ENCODE measurements at regions not wholly inside any gene's neighbourhood (a gene's known extent, or its start where the extent isn't known, plus 50 kb on each side); places are given as distances from the start of the nearest gene placed in this dataset.

- Histone ChIP-seq H3K4me3 (ENCODE audit: low read length) (no peak overlapping the region), H3K27me3 (ENCODE audit: control insufficient read depth, insufficient read depth, low read length) (no peaks in the 10 kb centered on the region), H3K36me3 (ENCODE audit: control insufficient read depth, insufficient read depth, low read length) (no peaks in the 10 kb centered on the region), H3K4me1 (ENCODE audit: control insufficient read depth, insufficient read depth, low read length) (no peaks in the 10 kb centered on the region), H3K27ac (ENCODE audit: low read length) (no peak overlapping the region), H3K9me3 (ENCODE audit: control insufficient read depth, insufficient read depth, low read length) (no peaks in the 10 kb centered on the region)
- Mint-ChIP-seq H3K4me1 (peaks cover 9 to 12% of the 10 kb centered on the region in 2 donors), H3K27ac (no peak overlapping the region), H3K27me3 (ENCODE audit: low read depth in 2 of 2) (peaks cover 0 to 4% of the 10 kb centered on the region in 2 donors), H3K9me3 (no peaks in the 10 kb centered on the region), H3K36me3 (no peaks in the 10 kb centered on the region), H3K4me3 (no peak overlapping the region)
- ATAC-seq (no peak), DNase-seq (no peak)
- TF ChIP-seq CTCF (IDR thresholded peaks at IDR 0.05): no peak
- intact Hi-C loops (cut with micrococcal nuclease): no loop called here
Measured at GRCh38 chr4:128512767-128513322, 225.2 kb upstream of the PGRMC2 start.

- Mint-ChIP-seq H3K4me3 (no peak overlapping the region), H3K36me3 (no peaks in the 10 kb centered on the region), H3K9me3 (no peaks in the 10 kb centered on the region), H3K27me3 (ENCODE audit: low read depth in 2 of 2) (peaks cover 0 to 4% of the 10 kb centered on the region in 2 donors), H3K27ac (no peak overlapping the region), H3K4me1 (peaks cover 9 to 12% of the 10 kb centered on the region in 2 donors)
- Histone ChIP-seq H3K4me1 (ENCODE audit: control insufficient read depth, insufficient read depth, low read length) (no peaks in the 10 kb centered on the region), H3K9me3 (ENCODE audit: control insufficient read depth, insufficient read depth, low read length) (no peaks in the 10 kb centered on the region), H3K4me3 (ENCODE audit: low read length) (no peak overlapping the region), H3K27ac (ENCODE audit: low read length) (no peak overlapping the region), H3K27me3 (ENCODE audit: control insufficient read depth, insufficient read depth, low read length) (no peaks in the 10 kb centered on the region), H3K36me3 (ENCODE audit: control insufficient read depth, insufficient read depth, low read length) (no peaks in the 10 kb centered on the region)
- WGBS (ENCODE audit: insufficient coverage): 97% methylated on average over 5 of the region's 5 CpGs
- no peak for TF ChIP-seq CTCF (IDR thresholded peaks at IDR 0.05)
- intact Hi-C loops (cut with micrococcal nuclease): no loop called here
- ATAC-seq: no peak
- DNase-seq: no peak
Measured at GRCh38 chr4:128512161-128512560, 224.5 kb upstream of the PGRMC2 start.

- Histone ChIP-seq H3K4me1 (ENCODE audit: control insufficient read depth, insufficient read depth, low read length) (no peaks in the 10 kb centered on the region), H3K27me3 (ENCODE audit: control insufficient read depth, insufficient read depth, low read length) (no peaks in the 10 kb centered on the region), H3K36me3 (ENCODE audit: control insufficient read depth, insufficient read depth, low read length) (no peaks in the 10 kb centered on the region), H3K9me3 (ENCODE audit: control insufficient read depth, insufficient read depth, low read length) (no peaks in the 10 kb centered on the region), H3K4me3 (ENCODE audit: low read length) (no peak overlapping the region), H3K27ac (ENCODE audit: low read length) (no peak overlapping the region)
- 50% methylated on average over 1 of the region's 2 CpGs for WGBS (ENCODE audit: insufficient coverage)
- no peaks in the 10 kb centered on the region for H3K36me3 Mint-ChIP-seq
- peaks cover 0 to 4% of the 10 kb centered on the region in 2 donors for H3K27me3 Mint-ChIP-seq (ENCODE audit: low read depth in 2 of 2)
- ATAC-seq: no peak
- H3K4me3 Mint-ChIP-seq: no peak overlapping the region
- intact Hi-C loops (cut with micrococcal nuclease): no loop called here
- no peak for DNase-seq
- no peak for TF ChIP-seq CTCF (IDR thresholded peaks at IDR 0.05)
- H3K9me3 Mint-ChIP-seq: no peaks in the 10 kb centered on the region
- peaks cover 9 to 12% of the 10 kb centered on the region in 2 donors for H3K4me1 Mint-ChIP-seq
- H3K27ac Mint-ChIP-seq: no peak overlapping the region
Measured at GRCh38 chr4:128510850-128511249, 223.2 kb upstream of the PGRMC2 start.

GRCh38 chr4:128502818-128503527, 215.4 kb upstream of the PGRMC2 start:
- no peaks in the 10 kb centered on the region for H3K4me1 ChIP-seq (ENCODE audit: control insufficient read depth, insufficient read depth, low read length)
- Mint-ChIP-seq H3K27ac (no peak overlapping the region), H3K36me3 (no peaks in the 10 kb centered on the region)

More at GRCh38 chr4:128502818-128503527, 215.4 kb upstream of the PGRMC2 start:
- no peak overlapping the region for H3K27ac ChIP-seq (ENCODE audit: low read length)
- intact Hi-C loops (cut with micrococcal nuclease): no loop called here
- no peak for ATAC-seq
- DNase-seq: no peak
- Mint-ChIP-seq H3K4me3 (no peak overlapping the region), H3K9me3 (peaks cover 4 to 6% of the 10 kb centered on the region in 2 donors), H3K4me1 (no peaks in the 10 kb centered on the region), H3K27me3 (ENCODE audit: low read depth in 2 of 2) (no peaks in the 10 kb centered on the region)
- no CpG with 5 or more reads among the region's 1 CpG for WGBS (ENCODE audit: insufficient coverage)
- TF ChIP-seq CTCF (IDR thresholded peaks at IDR 0.05): no peak
- no peaks in the 10 kb centered on the region for H3K27me3 ChIP-seq (ENCODE audit: control insufficient read depth, insufficient read depth, low read length)
- no peaks in the 10 kb centered on the region for H3K36me3 ChIP-seq (ENCODE audit: control insufficient read depth, insufficient read depth, low read length)
- no peak overlapping the region for H3K4me3 ChIP-seq (ENCODE audit: low read length)
- H3K9me3 ChIP-seq (ENCODE audit: control insufficient read depth, insufficient read depth, low read length): peaks cover 4% of the 10 kb centered on the region
